Right forelimb (tissue), 1 donor: ENCODE measurements at regions not wholly inside any gene's neighbourhood (a gene's known extent, or its start where the extent isn't known, plus 50 kb on each side); places are given as distances from the start of the nearest gene placed in this dataset.
A peak's percentile ranks its signal among the peaks of the same experiment; 100 is the strongest.

ENCODE experiments used
- DNase-seq: peaks from one replicate; pipeline ENCODE4 v3.0.0-alpha.2; 2018

GRCh38 chr5:142507531-142508372 lies 178.1 kb downstream of the FGF1 start:
- no peak for DNase-seq

GRCh38 chr5:142506756-142507155 lies 179.1 kb downstream of the FGF1 start:
- DNase-seq: no peak

GRCh38 chr5:142506046-142506445 lies 179.8 kb downstream of the FGF1 start:
- no peak for DNase-seq

- DNase-seq: no peak
Measured at GRCh38 chr5:142501890-142502289, 177.1 kb upstream of the SPRY4 start.

- no peak for DNase-seq
Measured at GRCh38 chr5:142500227-142500905, 175.5 kb upstream of the SPRY4 start.

- DNase-seq: peak; percentile 75
Measured at GRCh38 chr5:142499591-142500226, 174.9 kb upstream of the SPRY4 start.

- DNase-seq: no peak
Measured at GRCh38 chr5:142498298-142498697, 173.5 kb upstream of the SPRY4 start.

GRCh38 chr5:142495531-142495930 lies 170.7 kb upstream of the SPRY4 start:
- no peak for DNase-seq

- DNase-seq: no peak
Measured at GRCh38 chr5:142493875-142494518, 169.2 kb upstream of the SPRY4 start.

GRCh38 chr5:142492781-142493281 lies 168.0 kb upstream of the SPRY4 start:
- DNase-seq: no peak

- DNase-seq: no peak
Measured at GRCh38 chr5:142491679-142492078, 166.9 kb upstream of the SPRY4 start.

GRCh38 chr5:142491270-142491669 lies 166.4 kb upstream of the SPRY4 start:
- DNase-seq: no peak

- DNase-seq: no peak
Measured at GRCh38 chr5:142486581-142486980, 161.8 kb upstream of the SPRY4 start.

GRCh38 chr5:142486020-142486419 lies 161.2 kb upstream of the SPRY4 start:
- DNase-seq: no peak

GRCh38 chr5:142484821-142485387 lies 160.1 kb upstream of the SPRY4 start:
- no peak for DNase-seq

GRCh38 chr5:142482207-142482606 lies 157.4 kb upstream of the SPRY4 start:
- DNase-seq: no peak

- no peak for DNase-seq
Measured at GRCh38 chr5:142481410-142481809, 156.6 kb upstream of the SPRY4 start.

- no peak for DNase-seq
Measured at GRCh38 chr5:142479854-142480519, 155.2 kb upstream of the SPRY4 start.

GRCh38 chr5:142479150-142479549 lies 154.3 kb upstream of the SPRY4 start:
- DNase-seq: no peak

GRCh38 chr5:142478113-142478512 lies 153.3 kb upstream of the SPRY4 start:
- no peak for DNase-seq

- DNase-seq: no peak
Measured at GRCh38 chr5:142475102-142475513, 150.3 kb upstream of the SPRY4 start.

- DNase-seq: no peak
Measured at GRCh38 chr5:142474431-142475094, 149.7 kb upstream of the SPRY4 start.
